KBM-7 (cell line): ENCODE measurements at regions not wholly inside any gene's neighbourhood (a gene's known extent, or its start where the extent isn't known, plus 50 kb on each side); places are given as distances from the start of the nearest gene placed in this dataset.
"Not testable (repeated sequence)": the region's sequence is repeated elsewhere in the genome, so short reads cannot be mapped to it uniquely, and the experiment has no call there.

Experiments
- DNase-seq: peaks from one replicate; pipeline ENCODE4 v3.0.0-alpha.2; 2015
- in situ Hi-C: fragments of 300-500 bp; cut with MboI; formaldehyde crosslinking; loops from 2 replicates; pipeline ENCODE4 v1.14.3; 2020; ENCODE audit warnings: low sequenced_read_pairs, low pct_unique_long_range_greater_than_20kb, mixed read lengths

DNA sequence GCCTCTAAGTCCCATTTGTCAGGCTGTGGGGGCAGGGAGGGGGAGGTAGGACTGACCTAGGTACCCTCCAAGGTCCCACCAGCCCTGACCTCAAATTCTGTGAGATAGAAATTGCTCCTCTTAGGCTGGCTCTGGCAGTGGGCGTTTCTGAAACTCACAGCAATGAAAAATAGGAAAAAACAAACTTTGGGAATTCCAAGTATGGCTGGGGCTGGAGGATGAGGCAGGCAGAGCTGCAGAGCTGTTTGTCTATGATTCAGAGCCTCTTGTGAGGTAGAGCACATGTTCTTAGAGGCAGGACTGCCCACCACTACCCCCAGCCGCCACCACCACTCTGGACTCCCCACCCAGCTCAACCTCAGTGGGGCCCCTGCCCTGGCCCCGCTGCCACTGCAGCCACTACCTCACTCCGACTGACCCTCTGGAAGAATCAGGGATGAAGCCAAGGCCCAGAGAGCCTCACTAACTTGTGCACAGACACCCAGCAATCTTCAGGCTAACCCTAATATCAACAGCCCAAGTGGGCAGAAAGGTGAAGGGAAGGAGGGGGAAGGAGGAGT lies 98.2 kb downstream of the PJA1 start:
- DNase-seq: no peak
- in situ Hi-C loops: no loop called here

DNA sequence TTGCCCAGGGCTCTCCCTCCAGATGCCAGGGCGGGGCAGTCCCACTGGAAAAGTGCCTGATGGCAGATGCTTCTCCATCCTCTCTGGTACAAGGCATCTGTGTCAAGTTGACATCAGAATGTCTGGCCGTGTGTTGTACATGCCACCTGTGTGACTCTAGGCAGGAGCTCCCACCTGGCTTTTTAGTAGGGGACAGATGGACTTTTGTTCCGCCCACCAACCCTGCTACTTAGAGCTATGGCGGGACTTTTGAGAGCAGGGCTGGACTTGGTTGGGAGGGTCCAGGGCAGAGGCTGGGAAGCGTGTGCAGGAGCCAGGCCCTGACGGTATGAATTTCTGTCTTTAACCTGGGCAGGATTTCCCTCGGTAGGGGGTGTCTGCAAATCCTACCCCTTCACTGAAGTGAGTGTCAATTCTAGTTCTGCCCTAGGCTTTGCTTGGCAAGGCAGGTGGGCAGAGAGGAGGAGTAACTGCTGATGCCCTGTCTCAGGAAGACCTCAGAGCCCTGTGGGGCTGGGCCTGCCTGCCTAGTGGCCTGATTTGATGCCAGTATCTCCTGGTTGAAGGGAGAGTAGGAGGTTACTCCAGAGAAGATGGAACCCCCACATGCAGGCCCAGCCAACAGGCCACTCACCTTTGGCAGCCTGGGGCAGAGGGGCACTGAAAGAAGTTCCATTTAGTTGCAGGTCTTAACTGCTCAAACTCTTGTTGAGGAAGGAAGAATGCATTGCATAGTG lies 99.1 kb downstream of the PJA1 start:
- in situ Hi-C loops: no loop called here
- no peak for DNase-seq

DNA sequence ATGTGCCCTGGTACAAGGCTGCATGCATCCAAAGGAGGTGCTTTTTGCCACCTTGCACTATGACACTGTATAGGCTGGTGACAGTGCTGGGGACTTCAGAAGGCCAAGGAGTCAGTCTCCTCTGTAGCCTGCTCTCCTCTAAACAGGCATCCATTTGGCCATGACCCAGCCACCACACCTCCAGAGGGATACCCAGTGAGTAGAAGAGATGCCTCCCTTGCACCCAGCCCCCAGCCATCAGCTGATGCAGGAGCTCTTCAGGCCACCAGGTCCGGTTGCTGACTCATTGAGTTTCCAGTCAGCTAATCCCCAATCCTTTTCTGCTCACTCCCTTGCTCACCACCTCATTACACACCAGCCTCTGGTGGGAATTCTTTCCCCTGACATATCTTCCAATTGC lies 99.8 kb downstream of the PJA1 start:
- no peak for DNase-seq

GRCh38 chrX:69063486-69063885 lies 101.8 kb downstream of the PJA1 start:
- in situ Hi-C loops: no loop called here
- no peak for DNase-seq

More for the DNA sequence above, 99.8 kb downstream of the PJA1 start:
- in situ Hi-C loops: no loop called here

DNA sequence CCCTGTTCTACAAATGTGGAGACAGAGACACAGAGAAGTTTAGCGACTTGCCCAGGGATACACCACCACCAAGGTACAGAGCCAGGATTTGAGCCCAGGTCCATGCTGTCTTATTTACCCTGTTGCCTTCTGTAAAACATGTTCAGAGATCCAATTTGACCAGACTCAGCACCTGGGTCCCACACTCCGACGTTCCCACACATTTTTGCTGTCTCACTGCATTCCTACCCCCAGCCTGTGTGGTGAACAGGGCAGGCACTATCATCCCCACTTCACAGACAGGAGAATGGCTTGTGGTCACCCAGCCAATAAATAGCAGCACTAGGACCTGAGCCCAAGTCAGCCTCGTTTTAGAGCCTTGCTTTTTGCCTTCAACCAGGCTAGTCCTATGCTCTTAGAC lies 102.8 kb downstream of the PJA1 start:
- in situ Hi-C loops: no loop called here
- DNase-seq: no peak

GRCh38 chrX:69060631-69061408 lies 104.4 kb downstream of the PJA1 start:
- in situ Hi-C loops: no loop called here
- DNase-seq: peak; percentile 39

DNA sequence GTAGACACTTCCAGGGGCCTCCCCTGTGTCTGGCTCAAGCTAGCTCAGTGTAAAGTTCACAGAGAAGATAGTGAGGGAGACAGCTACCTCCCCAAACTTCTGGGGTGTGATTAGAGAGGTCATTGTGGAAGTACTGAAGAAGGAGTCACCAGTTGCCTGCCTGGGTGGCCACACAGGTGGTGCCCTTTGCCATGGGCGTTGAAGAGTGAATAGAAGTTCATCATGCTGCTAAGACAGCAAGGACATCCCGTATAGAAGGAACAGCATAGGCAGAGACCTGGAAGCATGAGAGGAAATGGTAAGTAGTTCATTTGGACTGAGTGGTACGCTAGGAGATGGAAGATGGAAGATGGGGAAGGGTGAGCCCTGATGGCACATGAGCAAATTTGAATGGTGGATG lies 110.1 kb downstream of the PJA1 start:
- in situ Hi-C loops: no loop called here
- DNase-seq: no peak

- in situ Hi-C loops, DNase-seq: not testable (repeated sequence)
Measured at GRCh38 chrX:69054497-69054896, 110.8 kb downstream of the PJA1 start.

GRCh38 chrX:69051901-69052300 lies 113.4 kb downstream of the PJA1 start:
- no peak for DNase-seq
- in situ Hi-C loops: no loop called here

- in situ Hi-C loops: no loop called here
- DNase-seq: no peak
Measured at GRCh38 chrX:69050051-69050765, 115.0 kb downstream of the PJA1 start.

DNA sequence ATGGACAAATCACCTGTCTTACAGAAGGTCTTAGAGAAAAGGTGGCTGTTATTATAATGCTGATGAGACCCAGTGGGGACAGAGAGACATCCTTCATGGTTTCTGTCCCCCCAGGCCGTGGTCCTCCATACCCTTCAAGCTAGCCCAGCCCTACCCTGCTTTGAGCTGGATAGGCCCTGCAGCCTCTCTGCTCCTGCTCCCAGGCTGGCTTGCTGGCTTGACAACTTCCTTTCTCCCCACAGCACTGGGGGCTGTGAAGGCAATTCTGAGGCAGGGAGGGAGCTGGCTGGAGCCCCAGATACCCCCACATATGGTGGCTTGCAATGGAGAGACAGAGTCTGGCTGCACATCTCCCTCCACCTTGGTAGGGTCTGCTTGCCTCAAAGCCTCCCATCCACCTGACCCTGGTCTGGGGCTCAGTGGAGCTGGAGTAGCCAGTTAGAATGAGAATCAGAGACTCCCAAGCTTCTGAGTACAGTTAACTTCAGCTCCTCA lies 118.2 kb downstream of the PJA1 start:
- in situ Hi-C loops: no loop called here
- DNase-seq: no peak

DNA sequence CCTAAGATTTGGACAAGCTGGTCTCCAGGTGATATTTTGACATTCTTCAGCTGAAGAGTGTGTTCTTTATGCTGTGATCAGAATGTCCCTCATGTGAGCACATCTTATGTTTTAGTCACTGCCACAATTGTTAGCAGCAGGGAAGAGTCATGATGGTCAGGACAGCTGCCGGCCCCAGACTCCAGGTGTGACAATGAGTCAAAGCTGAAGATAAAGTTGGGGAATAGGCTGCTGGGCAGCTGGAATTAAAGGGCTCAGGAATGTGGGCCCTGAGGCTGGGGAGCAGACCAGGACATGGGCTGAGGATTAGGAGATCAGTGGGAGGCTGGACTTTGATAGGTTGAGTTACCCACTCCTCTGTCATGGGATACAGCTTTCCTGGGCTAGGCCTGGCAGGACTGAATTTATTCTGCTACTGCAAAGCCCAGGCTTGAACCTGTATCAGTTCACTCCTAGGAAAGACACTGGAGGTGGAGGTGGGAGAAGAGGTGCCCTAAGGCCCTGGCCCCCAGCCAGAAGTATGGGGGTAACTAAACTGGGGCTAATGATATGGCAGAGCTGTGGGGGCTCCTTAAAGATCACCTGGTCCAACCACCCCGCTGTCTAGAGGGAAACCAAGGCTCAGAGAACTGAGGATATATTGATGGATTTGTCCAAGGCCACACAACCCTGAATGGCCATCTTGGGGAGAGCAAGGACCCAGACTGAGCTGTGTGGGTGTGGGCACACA lies 119.5 kb downstream of the PJA1 start:
- in situ Hi-C loops: no loop called here
- no peak for DNase-seq

DNA sequence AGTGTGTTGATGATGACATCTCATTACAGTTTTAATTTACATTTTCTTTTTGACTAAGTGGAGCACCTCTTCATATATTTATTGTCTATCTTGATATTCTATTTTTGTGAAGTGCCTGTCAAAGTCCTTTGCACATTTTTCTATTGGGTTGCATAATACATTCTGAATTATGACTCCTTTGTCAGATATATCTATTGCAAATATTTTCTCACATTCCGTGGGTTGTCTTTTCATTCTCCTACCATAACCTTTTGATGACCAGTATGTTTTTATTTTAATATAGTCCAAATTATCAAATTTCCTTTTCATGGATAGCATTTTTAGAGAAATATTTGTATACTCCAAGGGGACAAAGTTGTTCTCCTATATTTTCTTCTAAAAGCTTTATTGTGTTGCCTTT lies 126.4 kb downstream of the PJA1 start:
- DNase-seq: no peak
- in situ Hi-C loops: no loop called here

GRCh38 chrX:69038188-69038587 lies 127.1 kb downstream of the PJA1 start:
- in situ Hi-C loops: no loop called here
- no peak for DNase-seq

- DNase-seq: no peak
- in situ Hi-C loops: no loop called here
Measured at GRCh38 chrX:69037786-69038185, 127.5 kb downstream of the PJA1 start.

DNA sequence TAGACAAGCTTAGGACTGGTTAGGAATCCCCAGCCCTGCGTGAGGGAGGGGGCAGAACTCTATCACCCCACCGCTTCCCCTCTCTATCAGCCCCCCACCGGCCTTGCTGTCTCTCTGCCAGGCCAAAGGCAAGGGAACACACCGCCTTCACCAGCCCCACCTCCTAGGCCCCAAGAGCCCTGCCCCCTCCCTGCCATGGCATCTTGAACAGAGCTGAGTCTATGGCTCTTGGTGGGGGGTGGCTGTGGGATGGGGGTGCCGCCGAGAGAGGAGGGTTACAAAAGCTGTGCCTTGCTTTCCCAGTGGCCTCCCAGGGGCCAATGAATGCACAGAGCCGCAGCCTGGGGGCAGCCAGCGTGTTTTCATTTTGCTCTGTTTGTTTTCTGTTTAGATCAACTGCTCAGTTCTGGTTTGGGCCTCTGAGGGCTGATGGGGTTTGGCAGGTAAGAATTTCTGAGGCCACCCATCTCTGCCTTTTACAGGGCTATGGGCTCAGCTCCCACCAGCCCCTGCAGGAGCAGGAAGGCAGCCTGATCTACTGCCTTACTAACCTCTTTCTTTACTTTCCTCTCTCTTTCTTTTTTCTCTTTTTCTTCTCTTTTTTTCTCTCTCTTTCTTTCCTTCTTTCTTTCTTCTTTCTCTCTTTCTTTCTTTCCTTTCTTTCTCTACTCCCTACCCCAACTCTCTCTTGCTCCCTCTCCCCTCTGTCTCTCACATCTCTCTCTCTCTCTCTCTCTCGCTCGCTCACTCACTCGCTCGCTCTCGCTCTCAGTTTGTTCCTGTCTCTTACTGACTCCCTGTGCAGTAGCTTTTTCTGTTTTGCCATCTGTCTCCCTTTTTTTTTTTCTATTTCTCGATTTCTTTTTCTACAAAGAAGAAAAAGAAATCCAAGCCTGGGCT lies 128.3 kb downstream of the PJA1 start:
- in situ Hi-C loops: no loop called here
- DNase-seq: no peak

DNA sequence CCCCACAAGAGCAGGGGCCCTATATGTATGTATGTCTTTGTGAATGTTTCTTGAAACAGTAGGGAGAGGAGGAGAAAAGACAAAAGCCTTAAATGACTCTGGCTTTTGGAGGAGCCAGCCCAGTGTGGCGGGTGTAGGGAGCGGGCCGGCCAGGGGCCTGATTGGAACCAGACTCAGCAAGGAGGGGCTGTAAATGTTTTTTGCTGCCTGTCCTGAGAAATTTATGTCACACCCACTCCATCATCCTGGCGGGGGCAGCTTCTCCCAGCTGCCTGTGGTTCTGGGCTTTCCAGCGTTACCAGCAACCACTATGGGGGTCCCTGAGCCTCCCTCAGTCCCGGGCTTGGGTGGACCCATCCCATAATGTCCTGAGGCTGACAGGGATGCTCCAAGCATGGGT lies 130.8 kb downstream of the PJA1 start:
- in situ Hi-C loops: no loop called here
- DNase-seq: no peak

DNA sequence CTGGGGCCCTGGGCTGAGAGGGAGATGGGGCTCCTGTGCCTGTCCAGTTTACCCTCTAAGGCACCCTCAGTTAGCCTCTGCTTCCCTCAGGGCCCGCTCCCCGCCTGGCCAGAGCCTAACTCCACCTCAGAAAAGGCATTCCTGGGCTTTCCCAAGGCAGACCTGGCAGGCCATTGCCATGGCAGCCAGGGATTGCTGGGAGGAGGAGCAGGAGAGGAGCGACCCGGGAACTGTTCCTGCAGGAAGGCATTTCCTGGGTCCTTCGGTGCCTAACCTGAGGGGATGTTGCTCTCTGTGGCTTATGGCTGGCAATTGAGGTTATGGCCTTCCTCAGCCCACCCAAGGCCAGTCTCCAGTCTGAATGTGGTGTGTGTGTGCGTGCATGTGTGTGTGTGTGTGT lies 131.3 kb downstream of the PJA1 start:
- in situ Hi-C loops: no loop called here
- DNase-seq: no peak
